Choroid plexus epithelial cell (primary cell): ENCODE measurements at regions not wholly inside any gene's neighbourhood (a gene's known extent, or its start where the extent isn't known, plus 50 kb on each side); places are given as distances from the start of the nearest gene placed in this dataset.

Experiments used
- DNase-seq: peaks from one replicate; pipeline ENCODE4 v3.0.0-alpha.2; 2010; ENCODE audit warnings: low read depth
- H3K4me3 ChIP-seq: 2 replicates; pipeline ENCODE4 v1.5.1; 2011; ENCODE audit warnings: low read depth, mild to moderate bottlenecking, control low read depth, low read length, moderate library complexity
- CTCF ChIP-seq: conservative IDR thresholded peaks from 2 replicates; pipeline ENCODE4 v1.5.1; 2011; ENCODE audit warnings: low read depth, mild to moderate bottlenecking, control low read depth, inconsistent platforms, low read length, moderate library complexity

- H3K4me3 ChIP-seq: no peak overlapping the region
- no peak for DNase-seq
- TF ChIP-seq CTCF: no peak
Measured at GRCh38 chr7:1290679-1291356, 58.1 kb downstream of the UNCX start.

GRCh38 chr7:1291357-1291689, 58.7 kb downstream of the UNCX start:
- DNase-seq: no peak
- no peak for TF ChIP-seq CTCF
- no peak overlapping the region for H3K4me3 ChIP-seq

- no peak for TF ChIP-seq CTCF
- DNase-seq: no peak
- H3K4me3 ChIP-seq: no peak overlapping the region
Measured at GRCh38 chr7:1291845-1292765, 59.4 kb downstream of the UNCX start.

GRCh38 chr7:1292972-1293830, 60.5 kb downstream of the UNCX start:
- no peak overlapping the region for H3K4me3 ChIP-seq
- no peak for DNase-seq
- no peak for TF ChIP-seq CTCF

GRCh38 chr7:1293950-1294411, 61.3 kb downstream of the UNCX start:
- no peak overlapping the region for H3K4me3 ChIP-seq
- TF ChIP-seq CTCF: no peak
- no peak for DNase-seq

GRCh38 chr7:1295776-1296355, 63.2 kb downstream of the UNCX start:
- TF ChIP-seq CTCF: no peak
- no peak for DNase-seq
- no peak overlapping the region for H3K4me3 ChIP-seq
